ENCODE measurements at regions not wholly inside any gene's neighbourhood (a gene's known extent, or its start where the extent isn't known, plus 50 kb on each side); places are given as distances from the start of the nearest gene placed in this dataset.

- Histone ChIP-seq H2BK15ac (ENCODE audit: low read length) (no peak overlapping the region), H2AK5ac (ENCODE audit: low read depth, low read length) (peak overlapping the region; percentile 84; the same call in 1 of the 2 replicates), H4K8ac (ENCODE audit: extremely low read depth, insufficient read depth, low read length) (no peak overlapping the region), H3K4ac (replicated peaks; ENCODE audit: insufficient read length, low read depth, low read length) (no peak overlapping the region), H3K9ac (replicated peaks in 1 of 4; ENCODE audit: extremely low read depth in 1 of 4, low read depth in 3 of 4, low read length in 3 of 4) (no peak overlapping the region), H3K4me2 (ENCODE audit: insufficient read depth in 1 of 2, low read depth in 2 of 2, low read length in 2 of 2) (peak overlapping the region; percentile 29 to 43; a peak in 3 of 4 replicates), H4K20me1 (replicated peaks in 1 of 2; ENCODE audit: control insufficient read depth in 1 of 2, insufficient read depth in 2 of 2, low read length in 2 of 2) (no peaks in the 10 kb centered on the region), H3K14ac (ENCODE audit: insufficient read length) (no peak overlapping the region), H2BK12ac (ENCODE audit: low read depth, low read length) (no peak overlapping the region), H3K27me3 (replicated peaks in 1 of 4; ENCODE audit: control insufficient read depth in 3 of 4, extremely low read depth in 1 of 4, insufficient read depth in 3 of 4, low read length in 3 of 4) (no peaks in the 10 kb centered on the region), H4K91ac (replicated peaks; ENCODE audit: insufficient read length, low read length) (no peak overlapping the region), H2BK120ac (replicated peaks; ENCODE audit: low read depth, low read length) (peak overlapping the region; percentile 98), H3K36me3 (ENCODE audit: control insufficient read depth in 2 of 4, insufficient read depth in 4 of 4, low read length in 3 of 4) (no peaks in the 10 kb centered on the region), H3K4me1 (replicated peaks in 1 of 4; ENCODE audit: control insufficient read depth in 3 of 4, insufficient read depth in 4 of 4, low read length in 3 of 4) (peaks cover 0 to 17% (median 11%) of the 10 kb centered on the region in 4 experiments; a peak in 4 of 7 replicates), H4K5ac (ENCODE audit: insufficient read length, low read depth, low read length) (peak overlapping the region; percentile 21), H3K4me3 (ENCODE audit: extremely low read depth in 1 of 4, insufficient read depth in 2 of 4, low read depth in 3 of 4, low read length in 4 of 4) (peak overlapping the region in 1 of 4 experiments; percentile 32; a peak in 1 of 8 replicates), H3K9me3 (ENCODE audit: insufficient read depth in 2 of 2, low read depth in 1 of 2, low read length in 1 of 2) (peaks cover 0 to 5% of the 10 kb centered on the region in 2 experiments; a peak in 1 of 4 replicates), H3K79me1 (ENCODE audit: low read depth, low read length) (no peaks in the 10 kb centered on the region), H2AFZ (ENCODE audit: low read length) (no peak overlapping the region), H3K23ac (ENCODE audit: insufficient read length) (no peak overlapping the region), H2BK20ac (ENCODE audit: low read length) (peak overlapping the region; percentile 88; the same call in 1 of the 2 replicates), H3K56ac (replicated peaks; ENCODE audit: insufficient read length, low read depth, low read length) (peak overlapping the region; percentile 7), H2BK5ac (ENCODE audit: low read depth, low read length) (peak overlapping the region; percentile 94; the same call in 1 of the 2 replicates), H3K18ac (ENCODE audit: extremely low read depth, low read length) (0 out of 2 replicates have a peak overlapping the region, but pooled peaks have one; percentile 52), H3K27ac (ENCODE audit: low read depth, low read length) (peak overlapping the region; percentile 12; the same call in 1 of the 2 replicates), H3K23me2 (ENCODE audit: low read depth, low read length) (no peaks in the 10 kb centered on the region), H3K79me2 (ENCODE audit: control insufficient read depth in 1 of 2, insufficient read depth in 2 of 2, low read length in 2 of 2) (no peaks in the 10 kb centered on the region)
- ChIA-PET CTCF (ENCODE audit: partially characterized antibody) (interaction anchor here (0.8 to 1.4 kb wide), 3 partner anchors 14 to 370 kb away, joined by 3 to 6 read pairs (median 3); no protein-coding TSS in a partner anchor), POLR2A (ENCODE audit: partially characterized antibody) (interaction anchor here (1.9 kb wide), 1 partner anchor 675 kb away, joined by 5 read pairs; the partner anchor contains the start of gene PSAT1)
- no peak for FAIRE-seq
- WGBS, 2 experiments (ENCODE audit: extremely low coverage in 1 of 2, insufficient coverage in 1 of 2, insufficient read length in 1 of 2, insufficient replicate concordance in 2 of 2, low coverage in 1 of 2, low lambda C conversion rate in 2 of 2, missing lambda C conversion rate in 1 of 2), result 0% methylated on average over 1 of the region's 1 CpG; no CpG with 5 or more reads in 1 of the 2 experiments
- DNase-seq (ENCODE audit: low read depth in 1 of 2, low spot score in 2 of 2), result no peak
- TF ChIP-seq RXRA (IDR thresholded peaks at IDR 0.05; ENCODE audit: insufficient read depth, low read depth, low read length) (no peak), BCL11A (IDR thresholded peaks at IDR 0.05; ENCODE audit: low read depth in 2 of 2, low read length in 2 of 2) (peak in 1 of 2 experiments; percentile 46), ATF3 (IDR thresholded peaks at IDR 0.05; ENCODE audit: insufficient read depth, low read depth, low read length) (no peak), CEBPB (IDR thresholded peaks at IDR 0.05; ENCODE audit: low read depth, low read length) (peak; percentile 77), TEAD4 (IDR thresholded peaks at IDR 0.05; ENCODE audit: low read depth, low read length) (peak; percentile 91), POU5F1 (IDR thresholded peaks at IDR 0.05; ENCODE audit: low read depth, low read length) (peak; percentile 96), SP1 (IDR thresholded peaks at IDR 0.05; ENCODE audit: low read depth, low read length) (0 out of 2 replicates have a peak, but pooled peaks have one; percentile 35)
Measured at GRCh38 chr9:78972303-78972999, 599.3 kb upstream of the TLE4 start.
